Common myeloid progenitor, CD34-positive (primary cell): ENCODE measurements at regions not wholly inside any gene's neighbourhood (a gene's known extent, or its start where the extent isn't known, plus 50 kb on each side); places are given as distances from the start of the nearest gene placed in this dataset.

Experiments used
- CTCF ChIA-PET: fragments of 350-600 bp; sonication (Branson Sonifier 250); formaldehyde crosslinking; loops from one replicate; lab custom pipeline; 2021; ENCODE audit warnings: antibody characterized with exemption; lab: Charles Lee
- POLR2A ChIA-PET: fragments of 350-600 bp; sonication (Branson Sonifier 250); formaldehyde crosslinking; loops from one replicate; lab custom pipeline; 2021; ENCODE audit warnings: antibody characterized with exemption; lab: Charles Lee
- DNase-seq, 3 donors: peaks; one replicate each; pipeline versions ENCODE4 v3.0.0 to v3.0.0-alpha.2; 2013
- H3K27ac ChIP-seq, 2 experiments: 1 replicate in 1 of 2; 2 replicates in 1 of 2; pipeline ENCODE4 v1.7.0; 2013; ENCODE audit warnings: inconsistent platforms in 2 of 2, low read length in 2 of 2, mild to moderate bottlenecking in 2 of 2, low read depth in 1 of 2, moderate library complexity in 1 of 2; ENCODE audit not compliant: severe bottlenecking in 2 of 2, insufficient read depth in 1 of 2, poor library complexity in 1 of 2
- H3K27me3 ChIP-seq, 5 experiments: replicated peaks in 2 of 5; 1 replicate in 3 of 5; 2 replicates in 2 of 5; pipeline versions ENCODE4 v1.6.1 to v1.7.0; 2013; ENCODE audit warnings: low read length in 4 of 5, mild to moderate bottlenecking in 2 of 5, moderate library complexity in 2 of 5, inconsistent platforms in 1 of 5; ENCODE audit not compliant: insufficient read depth in 5 of 5, control insufficient read depth in 4 of 5
- H3K36me3 ChIP-seq, 4 experiments: 1 replicate in 2 of 4; 2 replicates in 2 of 4; pipeline versions ENCODE4 v1.6.1 to v1.7.0; 2013; ENCODE audit warnings: low read length in 3 of 4, control low read depth in 1 of 4, mild to moderate bottlenecking in 1 of 4; ENCODE audit not compliant: control insufficient read depth in 4 of 4, insufficient read depth in 4 of 4
- H3K4me1 ChIP-seq, 4 experiments: 1 replicate in 3 of 4; 2 replicates in 1 of 4; pipeline versions ENCODE4 v1.6.1 to v1.7.1; 2013; ENCODE audit warnings: low read length in 3 of 4, mild to moderate bottlenecking in 3 of 4, control low read depth in 1 of 4, inconsistent platforms in 1 of 4, moderate library complexity in 1 of 4; ENCODE audit not compliant: control insufficient read depth in 4 of 4, insufficient read depth in 4 of 4; ENCODE audit errors: control extremely low read depth in 1 of 4
- H3K4me3 ChIP-seq, 7 experiments: 1 replicate in 4 of 7; 2 replicates in 3 of 7; pipeline versions ENCODE4 v1.5.1 to v1.7.0; 2013; ENCODE audit warnings: mild to moderate bottlenecking in 7 of 7, low read length in 6 of 7, moderate library complexity in 6 of 7, inconsistent platforms in 2 of 7, low read depth in 2 of 7, control low read depth in 1 of 7; ENCODE audit not compliant: insufficient read depth in 4 of 7, control insufficient read depth in 1 of 7; ENCODE audit errors: extremely low read depth in 1 of 7
- H3K9me3 ChIP-seq, 5 experiments: 1 replicate in 4 of 5; 2 replicates in 1 of 5; pipeline versions ENCODE4 v1.6.1 to v1.7.1; 2013; ENCODE audit warnings: low read length in 4 of 5, mild to moderate bottlenecking in 2 of 5, inconsistent platforms in 1 of 5, low read depth in 1 of 5, moderate library complexity in 1 of 5; ENCODE audit not compliant: control insufficient read depth in 4 of 5, insufficient read depth in 2 of 5; ENCODE audit errors: control extremely low read depth in 1 of 5
- WGBS: methylation state at CpG from one replicate; pipeline ENCODE4 v1.1.5; 2013; ENCODE audit not compliant: insufficient coverage; 5-methylcytosine and 5-hydroxymethylcytosine counted together

GRCh38 chr7:25926009-25926408, 226.0 kb upstream of the NFE2L3 start:
- POLR2A ChIA-PET: no interaction called here
- CTCF ChIA-PET: no interaction called here
- DNase-seq: peak in 1 of 3 donors; percentile 21
- WGBS: 91% methylated on average over 4 of the region's 7 CpGs
- Histone ChIP-seq H3K36me3 (no peaks in the 10 kb centered on the region), H3K4me1 (no peaks in the 10 kb centered on the region), H3K27ac (no peak overlapping the region), H3K4me3 (no peak overlapping the region), H3K27me3 (peaks cover 0 to 3% (median 2%) of the 10 kb centered on the region in 5 experiments), H3K9me3 (peaks cover 0 to 6% (median 2%) of the 10 kb centered on the region in 5 experiments)

GRCh38 chr7:25926451-25926850, 225.5 kb upstream of the NFE2L3 start:
- WGBS: 100% methylated on average over 1 of the region's 2 CpGs
- Histone ChIP-seq H3K36me3 (no peaks in the 10 kb centered on the region), H3K27ac (no peak overlapping the region), H3K9me3 (peaks cover 0 to 6% (median 2%) of the 10 kb centered on the region in 5 experiments), H3K4me3 (no peak overlapping the region), H3K27me3 (peaks cover 0 to 4% (median 2%) of the 10 kb centered on the region in 5 experiments), H3K4me1 (no peaks in the 10 kb centered on the region)
- POLR2A ChIA-PET: no interaction called here
- CTCF ChIA-PET: no interaction called here
- DNase-seq: no peak

GRCh38 chr7:25926891-25927625, 224.9 kb upstream of the NFE2L3 start:
- Histone ChIP-seq H3K9me3 (peaks cover 0 to 6% (median 3%) of the 10 kb centered on the region in 5 experiments), H3K27ac (no peak overlapping the region), H3K27me3 (peaks cover 0 to 5% (median 2%) of the 10 kb centered on the region in 5 experiments), H3K36me3 (no peaks in the 10 kb centered on the region), H3K4me1 (no peaks in the 10 kb centered on the region), H3K4me3 (no peak overlapping the region)
- CTCF ChIA-PET: no interaction called here
- POLR2A ChIA-PET: no interaction called here
- 78% methylated on average over 6 of the region's 7 CpGs for WGBS
- DNase-seq: no peak

- no peak for DNase-seq
- Histone ChIP-seq H3K9me3 (peaks cover 0 to 6% (median 3%) of the 10 kb centered on the region in 5 experiments), H3K36me3 (no peaks in the 10 kb centered on the region), H3K27me3 (peaks cover 0 to 5% (median 2%) of the 10 kb centered on the region in 5 experiments), H3K27ac (no peak overlapping the region), H3K4me3 (no peak overlapping the region), H3K4me1 (no peaks in the 10 kb centered on the region)
- CTCF ChIA-PET: no interaction called here
- POLR2A ChIA-PET: no interaction called here
- WGBS: 88% methylated on average over 4 of the region's 4 CpGs
These were observed 224.4 kb upstream of the NFE2L3 start for GRCh38 chr7:25927626-25927978.

GRCh38 chr7:25928549-25929330, 223.3 kb upstream of the NFE2L3 start:
- 97% methylated on average over 4 of the region's 5 CpGs for WGBS
- POLR2A ChIA-PET: no interaction called here
- Histone ChIP-seq H3K36me3 (no peaks in the 10 kb centered on the region), H3K4me3 (no peak overlapping the region), H3K4me1 (no peaks in the 10 kb centered on the region), H3K27ac (no peak overlapping the region), H3K27me3 (peaks cover 0 to 5% (median 2%) of the 10 kb centered on the region in 5 experiments), H3K9me3 (peaks cover 0 to 15% (median 7%) of the 10 kb centered on the region in 5 experiments)
- DNase-seq: no peak
- CTCF ChIA-PET: no interaction called here

GRCh38 chr7:25929448-25929847, 222.6 kb upstream of the NFE2L3 start:
- Histone ChIP-seq H3K27me3 (peaks cover 0 to 3% (median 2%) of the 10 kb centered on the region in 5 experiments), H3K27ac (no peak overlapping the region), H3K9me3 (peaks cover under 1 to 22% (median 10%) of the 10 kb centered on the region in 5 experiments), H3K4me1 (no peaks in the 10 kb centered on the region), H3K36me3 (no peaks in the 10 kb centered on the region), H3K4me3 (no peak overlapping the region)
- CTCF ChIA-PET: no interaction called here
- DNase-seq: no peak
- POLR2A ChIA-PET: no interaction called here
- WGBS: 96% methylated on average over 3 of the region's 5 CpGs
